NCI-H345 (cell line): ENCODE measurements at regions not wholly inside any gene's neighbourhood (a gene's known extent, or its start where the extent isn't known, plus 50 kb on each side); places are given as distances from the start of the nearest gene placed in this dataset.

Experiments
- DNase-seq: peaks from one replicate; lab custom pipeline; 2025; lab: John Stamatoyannopoulos, UW

DNA sequence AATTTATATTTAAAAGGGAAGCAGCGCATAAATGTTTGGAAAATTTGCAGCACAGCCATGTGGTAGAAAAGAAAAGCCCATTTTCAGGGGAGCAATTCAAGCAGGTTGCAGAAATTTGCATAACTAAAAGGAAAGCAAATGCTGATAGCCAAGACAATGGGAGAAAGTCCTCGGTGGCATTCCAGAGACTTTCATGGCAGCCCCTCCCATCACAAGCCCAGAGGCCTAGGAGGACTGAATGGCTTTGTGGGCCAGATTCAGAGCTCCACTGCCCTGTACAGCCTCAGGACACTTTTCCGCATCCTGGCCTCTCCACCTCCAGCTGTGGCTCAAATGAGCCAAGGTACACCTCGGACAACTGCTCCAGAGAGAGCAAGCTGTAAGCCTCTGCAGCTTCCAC is 462.9 kb downstream of the CDK5RAP2 start:
- no peak for DNase-seq

DNA sequence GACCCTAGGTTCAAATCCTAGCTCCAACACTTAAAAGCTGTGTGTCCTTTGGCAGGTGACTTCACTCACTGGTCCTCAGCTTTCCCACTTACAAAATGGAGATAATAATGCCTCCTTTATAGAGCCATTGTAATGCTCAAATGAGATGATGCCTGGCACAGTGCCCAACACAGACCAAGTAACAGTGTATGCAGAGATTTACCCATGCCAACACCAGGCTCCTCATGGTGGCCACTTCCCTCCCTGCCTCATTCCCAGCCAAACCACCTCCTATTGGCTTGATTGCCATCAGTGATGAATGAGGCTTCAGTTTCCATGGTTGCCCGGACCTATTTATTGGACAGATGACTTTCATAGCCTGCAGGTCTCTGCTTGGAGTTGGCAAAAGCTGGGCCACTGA is 469.4 kb downstream of the CDK5RAP2 start:
- DNase-seq, result peak; percentile 52

DNA sequence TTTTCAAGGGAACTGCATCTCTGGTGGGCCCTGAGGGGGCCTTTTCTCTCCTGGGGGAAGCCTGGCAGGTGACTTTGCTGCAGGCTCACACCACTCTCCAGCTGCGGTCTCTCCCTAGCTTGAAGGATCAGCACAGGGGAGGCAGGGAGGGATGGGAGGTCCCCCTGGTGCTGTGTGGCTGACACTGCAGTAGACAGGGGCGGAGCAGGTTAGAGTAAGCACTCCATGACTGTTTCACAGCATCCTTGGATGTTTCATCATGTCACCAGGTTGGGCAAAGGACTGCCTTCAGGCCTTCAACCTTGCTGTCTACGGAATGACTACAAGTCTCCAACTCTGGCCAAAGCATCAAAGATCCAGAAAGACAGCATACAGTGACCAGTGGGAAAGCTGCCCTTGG is 470.7 kb downstream of the CDK5RAP2 start:
- peak; percentile 49 for DNase-seq

DNA sequence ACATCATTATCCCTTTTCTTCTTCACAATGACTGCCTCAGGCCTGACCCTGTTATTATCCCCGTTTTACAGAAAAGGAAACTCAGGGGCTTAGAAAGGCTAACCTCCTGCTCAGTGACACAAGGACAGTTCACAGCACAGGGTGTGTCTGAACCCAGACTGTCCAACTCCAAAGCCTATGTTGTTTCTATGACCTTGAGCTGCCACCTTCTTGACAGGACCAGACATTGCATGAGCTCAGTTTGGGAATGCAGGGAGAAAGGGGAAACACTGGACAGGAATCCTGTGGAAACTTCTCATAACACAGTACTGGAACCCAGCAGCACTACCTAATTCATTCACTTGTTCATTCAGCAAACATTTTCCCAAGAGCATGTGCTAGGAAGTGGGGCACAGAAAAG is 472.8 kb downstream of the CDK5RAP2 start:
- DNase-seq, result no peak

DNA sequence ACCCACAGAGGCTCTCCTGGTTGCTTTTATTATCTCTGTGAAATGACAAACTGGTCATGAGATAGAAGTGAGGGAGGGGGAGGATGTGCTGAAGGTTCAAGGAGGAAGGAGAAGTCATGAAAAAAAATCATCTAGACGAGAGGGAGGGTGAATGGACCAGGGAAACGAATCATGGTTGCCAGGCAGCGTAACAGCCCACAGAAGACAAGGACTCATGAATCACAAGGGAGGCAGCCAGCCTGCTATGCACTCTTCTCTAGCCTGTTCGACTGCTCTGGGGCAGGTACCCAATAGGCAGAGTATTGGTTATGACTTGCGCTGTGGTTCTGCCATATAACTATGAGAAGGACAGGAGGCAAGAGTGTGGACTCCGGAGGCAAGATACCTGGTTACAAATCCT is 475.2 kb downstream of the CDK5RAP2 start:
- no peak for DNase-seq

DNA sequence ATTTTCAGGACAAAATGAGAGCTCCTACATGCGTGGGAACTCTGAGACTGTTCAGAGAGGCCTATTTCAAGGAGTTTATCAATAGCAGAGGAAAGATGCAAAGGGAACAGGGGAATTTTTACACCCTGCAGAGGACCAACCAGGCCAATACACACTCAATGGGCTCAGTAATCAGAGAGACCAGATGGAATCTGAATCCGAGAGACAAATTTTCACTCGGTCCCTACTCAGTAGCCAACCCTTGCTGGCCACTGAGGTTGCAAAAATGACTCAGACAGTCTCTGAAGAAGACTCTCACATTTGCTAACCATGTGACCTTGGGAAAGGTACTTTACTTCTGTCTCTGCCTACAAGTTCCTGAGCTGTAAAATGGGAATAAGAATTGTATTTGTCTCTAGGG is 479.4 kb downstream of the CDK5RAP2 start:
- DNase-seq, result no peak

DNA sequence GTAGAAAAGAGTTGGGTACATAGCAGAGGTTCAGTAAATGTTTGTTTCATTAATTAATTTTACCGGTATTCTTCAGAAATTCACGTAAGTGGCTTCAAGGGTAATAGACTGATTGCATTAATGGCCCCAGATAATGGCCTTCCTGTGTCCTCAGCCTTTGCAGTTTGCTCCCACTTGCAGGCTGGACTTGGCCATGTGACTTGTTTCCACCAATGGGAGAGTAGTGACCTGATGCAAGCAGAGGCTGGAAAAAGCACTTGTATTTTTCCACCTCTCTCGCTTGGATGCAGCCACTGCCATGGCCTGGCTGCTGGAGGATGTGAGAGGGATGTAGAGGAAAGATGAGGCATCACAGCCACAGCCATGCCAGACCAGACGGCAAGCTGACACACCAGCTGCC is 480.9 kb downstream of the CDK5RAP2 start:
- DNase-seq, result no peak

DNA sequence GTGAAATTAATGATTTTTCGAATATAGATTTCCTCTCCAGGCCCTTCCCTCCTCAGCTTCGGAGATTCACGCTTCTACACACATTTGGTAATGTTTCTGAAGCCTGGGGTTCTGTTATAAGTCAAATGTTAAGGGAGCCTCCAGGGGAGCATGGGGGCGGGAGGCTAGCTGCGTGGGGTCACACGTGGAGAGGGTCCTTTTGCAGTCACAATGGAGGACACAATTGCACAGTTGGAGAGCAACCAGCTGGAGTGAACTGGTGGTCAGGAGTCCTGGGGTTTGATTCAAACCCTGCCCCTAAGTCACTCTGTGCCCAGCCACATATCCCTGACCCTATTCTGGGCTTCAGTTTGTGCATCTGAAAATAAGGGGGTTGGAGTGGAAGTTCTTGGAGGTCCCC is 481.4 kb downstream of the CDK5RAP2 start:
- DNase-seq, result no peak

DNA sequence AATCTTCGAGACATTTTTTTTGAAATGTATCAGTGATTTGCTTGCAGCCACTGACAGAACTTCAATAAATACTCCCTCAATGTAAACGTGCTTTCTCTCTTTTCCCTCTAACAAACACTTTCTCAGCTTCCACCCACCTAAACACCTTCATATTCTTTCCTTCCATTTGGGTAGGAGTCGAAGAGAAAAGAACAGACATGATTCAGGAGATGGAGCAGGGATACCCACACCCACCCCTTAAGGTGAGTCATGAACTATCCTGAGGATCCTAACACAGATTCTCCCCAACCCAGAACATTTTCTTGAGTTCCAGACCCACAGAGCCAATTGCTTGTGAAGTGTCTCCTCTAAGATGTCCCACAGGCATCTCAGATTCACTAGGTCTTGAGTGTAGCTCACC is 488.8 kb downstream of the CDK5RAP2 start:
- no peak for DNase-seq

DNA sequence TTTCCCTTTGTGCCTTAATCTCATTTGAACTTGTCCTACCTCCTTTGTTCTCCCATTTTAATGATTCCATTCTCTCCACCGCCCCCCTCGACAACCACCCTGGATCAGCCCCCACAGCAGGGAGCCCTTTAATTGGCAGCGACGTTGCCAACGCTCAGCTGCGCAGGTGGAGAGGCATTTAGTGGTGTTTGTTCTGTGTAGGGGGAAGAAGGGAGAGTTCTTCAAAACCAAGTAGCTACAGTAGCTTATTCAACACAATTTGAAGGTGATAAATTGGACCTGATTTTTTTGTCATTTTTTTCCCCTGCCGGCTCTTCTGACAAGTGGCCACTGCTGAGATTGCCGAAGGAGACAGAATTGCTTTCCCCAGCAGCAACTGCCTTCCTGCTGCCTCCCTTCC is 499.1 kb downstream of the CDK5RAP2 start:
- DNase-seq, result peak; percentile 95

DNA sequence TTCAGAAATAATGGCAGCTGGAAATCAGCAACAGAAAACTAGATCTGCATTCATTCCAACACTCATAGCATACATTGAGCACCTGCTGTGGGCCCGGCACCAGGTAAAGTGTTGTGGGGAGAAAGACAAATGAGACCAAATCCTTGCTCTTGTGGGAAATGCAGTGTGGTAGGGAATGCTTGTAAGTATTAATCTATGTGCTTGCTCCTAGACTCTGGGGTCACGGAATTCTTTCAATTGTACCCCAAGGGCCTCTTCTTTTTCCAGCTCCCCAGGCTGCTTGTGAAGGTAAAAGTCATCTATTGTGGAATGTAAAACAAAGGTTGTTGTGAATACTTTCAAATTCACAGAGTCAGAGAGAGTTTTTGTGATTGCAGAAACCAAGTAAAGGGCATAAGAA is 501.9 kb downstream of the CDK5RAP2 start:
- no peak for DNase-seq

DNA sequence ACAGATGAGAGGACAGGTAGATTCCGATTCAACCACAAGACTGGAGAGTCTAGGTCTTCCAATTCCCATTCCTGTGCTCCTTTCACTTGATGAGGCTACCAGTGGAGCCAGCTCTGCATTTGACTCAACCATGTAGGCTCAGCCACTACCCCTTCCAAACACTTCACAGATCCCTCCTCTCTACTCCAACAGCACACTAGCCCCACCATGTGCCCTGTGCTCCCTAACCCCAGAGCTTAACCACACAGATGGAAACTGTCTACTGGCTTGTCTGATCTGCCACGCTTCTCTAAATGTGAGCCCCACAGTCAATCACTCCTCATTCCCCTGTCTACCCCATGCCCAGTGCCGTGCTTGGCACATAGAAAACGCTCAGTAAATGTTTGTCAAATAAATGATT is 508.2 kb downstream of the CDK5RAP2 start:
- DNase-seq, result no peak

DNA sequence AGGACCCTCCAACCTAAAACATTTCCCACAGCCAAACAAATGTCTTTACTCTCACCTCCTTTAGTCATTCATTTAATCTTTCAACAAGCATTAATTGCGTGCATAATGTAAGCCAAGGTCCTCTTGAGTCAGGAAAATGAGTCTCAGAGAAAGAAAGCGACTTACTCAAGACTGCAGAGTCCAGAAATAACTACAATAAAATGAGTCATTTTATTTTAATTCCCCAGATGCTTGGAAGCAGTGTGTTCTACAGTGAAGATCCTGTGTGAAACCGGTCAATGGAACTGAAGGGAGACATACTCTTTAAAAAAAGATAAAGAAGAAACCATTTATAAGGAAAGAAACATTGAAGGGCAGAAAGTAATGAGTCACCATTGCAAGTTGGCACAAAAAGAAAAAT is 513.7 kb downstream of the CDK5RAP2 start:
- DNase-seq, result no peak

DNA sequence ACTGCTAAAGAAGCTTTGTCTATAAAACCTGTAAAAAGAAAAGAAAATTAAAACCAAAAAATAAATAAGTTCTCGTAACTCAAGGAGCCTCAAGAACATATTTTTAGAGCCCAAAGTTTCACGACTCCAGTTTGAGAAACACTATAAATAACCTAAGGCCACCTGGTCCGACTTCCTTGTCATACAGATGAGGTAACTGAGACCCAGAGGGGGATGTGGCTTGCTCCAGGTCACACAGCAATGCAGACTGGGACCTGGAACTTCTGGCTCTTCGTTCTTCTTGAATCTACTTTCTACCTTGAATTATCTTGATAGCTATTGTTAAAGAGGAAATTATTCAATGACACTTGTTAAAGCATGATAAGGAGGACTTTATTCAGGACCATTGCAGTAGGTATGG is 514.8 kb downstream of the CDK5RAP2 start:
- no peak for DNase-seq

DNA sequence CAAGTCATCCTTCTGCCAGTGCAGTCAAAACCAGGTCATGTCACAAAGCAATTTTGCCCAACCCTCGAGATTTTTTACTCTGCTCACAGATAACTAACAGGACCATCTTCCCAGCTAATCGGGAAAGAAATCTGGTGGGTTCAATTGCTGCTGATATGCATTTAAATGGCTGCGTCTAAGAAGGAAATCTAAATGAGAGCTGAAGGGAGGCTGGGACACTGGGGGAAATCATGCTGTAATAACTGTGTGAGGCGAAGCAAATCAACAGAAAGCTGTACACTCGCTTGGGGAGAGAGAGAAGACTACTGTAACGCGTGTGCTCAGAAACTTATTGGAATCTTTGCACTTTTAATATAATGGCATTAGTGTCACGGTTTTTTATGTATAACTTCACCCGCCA is 535.0 kb downstream of the CDK5RAP2 start:
- DNase-seq, result no peak

DNA sequence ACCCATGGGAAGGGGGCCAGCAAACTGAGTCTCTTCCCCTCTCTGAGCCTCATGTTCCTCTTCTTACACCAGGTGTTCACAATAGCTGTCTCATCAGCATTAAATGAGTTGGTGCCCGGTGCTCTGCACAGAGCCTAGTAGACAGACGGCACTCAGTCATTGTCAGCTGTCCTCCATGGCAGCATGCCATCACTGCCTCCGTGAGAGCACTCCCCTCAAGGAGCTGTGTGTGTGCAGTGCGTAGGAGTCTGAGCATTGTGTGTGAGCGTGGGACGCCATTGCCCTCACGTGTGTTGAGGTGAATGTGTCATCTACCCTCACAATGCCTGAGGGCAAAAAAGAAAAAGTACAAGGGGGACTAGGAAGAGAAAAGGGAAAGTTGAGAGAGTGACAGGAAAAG is 536.5 kb downstream of the CDK5RAP2 start:
- DNase-seq, result peak; percentile 28

DNA sequence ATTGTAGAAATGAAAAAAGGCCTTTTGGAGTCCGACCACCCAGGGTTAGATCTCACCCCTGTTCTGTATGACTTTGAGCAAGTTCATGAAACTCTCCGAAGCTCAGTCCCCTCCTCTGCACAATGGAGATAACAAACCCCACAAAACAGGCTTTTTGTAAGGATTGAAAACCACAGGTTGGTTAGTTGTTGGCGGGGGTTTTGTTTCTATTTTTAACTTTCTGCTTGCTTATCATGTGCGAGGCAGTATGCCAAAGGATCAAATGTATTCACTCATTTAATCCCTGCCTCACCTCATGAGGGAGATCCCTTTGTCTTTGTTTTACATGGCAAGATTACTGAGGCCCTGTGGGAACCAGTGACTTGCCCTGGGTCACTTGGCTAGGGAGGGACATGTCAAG is 539.1 kb downstream of the CDK5RAP2 start:
- DNase-seq, result no peak

DNA sequence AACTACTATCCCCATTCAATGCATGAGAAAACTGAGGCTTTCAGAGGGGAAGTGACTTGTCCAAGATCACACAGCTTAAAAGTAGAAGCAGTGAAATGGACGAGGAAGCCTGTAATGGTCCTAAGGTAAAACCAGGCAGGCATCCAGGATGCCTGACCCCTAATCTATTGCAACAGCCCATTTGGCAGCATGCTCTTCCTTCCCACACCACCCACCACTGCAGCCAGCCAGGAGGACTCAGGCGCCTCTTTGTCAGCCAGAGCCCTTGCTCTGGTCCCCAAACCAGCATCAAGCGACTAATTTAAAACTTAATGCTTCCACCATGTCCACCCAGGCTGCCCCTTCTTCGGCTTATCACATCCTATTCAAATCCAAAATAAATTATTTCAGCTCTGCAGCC is 541.6 kb downstream of the CDK5RAP2 start:
- no peak for DNase-seq

DNA sequence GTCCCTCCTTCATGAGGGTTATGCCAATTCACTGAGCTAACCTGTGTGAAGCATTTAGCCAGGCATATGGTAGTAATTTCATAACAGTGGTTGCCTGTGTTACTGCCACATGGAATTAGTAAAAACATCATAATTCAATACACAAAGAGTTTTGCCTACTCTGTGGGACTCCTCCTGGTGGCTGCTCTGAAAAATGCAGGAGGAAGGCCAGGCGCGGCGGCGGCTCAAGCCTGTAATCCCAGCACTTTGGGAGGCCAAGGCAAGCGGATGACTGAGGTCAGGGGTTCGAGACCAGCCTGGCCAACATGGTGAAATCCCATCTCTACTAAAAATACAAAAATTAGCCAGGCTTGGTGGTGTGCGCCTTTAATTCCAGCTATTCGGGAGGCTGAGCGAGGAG is 547.3 kb downstream of the CDK5RAP2 start:
- no peak for DNase-seq

DNA sequence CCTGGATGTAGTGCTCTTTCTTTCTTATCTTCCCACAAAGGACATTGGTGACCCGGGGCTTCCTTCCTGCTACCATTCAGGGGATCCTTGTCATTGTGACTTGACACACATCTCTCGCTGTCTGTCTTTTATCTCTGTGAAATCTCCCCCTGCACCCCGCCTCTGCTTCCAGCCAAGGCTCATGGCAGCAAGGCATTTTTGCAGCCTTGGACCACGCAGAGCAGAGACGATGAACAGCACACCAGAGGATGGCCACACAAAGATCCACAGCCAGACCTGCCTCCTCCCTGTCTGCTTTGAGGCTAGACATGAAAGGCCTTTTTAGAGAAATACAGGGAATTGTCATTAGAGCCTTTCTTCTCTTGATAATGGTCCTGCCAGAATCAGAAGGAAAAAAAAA is 549.1 kb downstream of the CDK5RAP2 start:
- DNase-seq, result no peak

DNA sequence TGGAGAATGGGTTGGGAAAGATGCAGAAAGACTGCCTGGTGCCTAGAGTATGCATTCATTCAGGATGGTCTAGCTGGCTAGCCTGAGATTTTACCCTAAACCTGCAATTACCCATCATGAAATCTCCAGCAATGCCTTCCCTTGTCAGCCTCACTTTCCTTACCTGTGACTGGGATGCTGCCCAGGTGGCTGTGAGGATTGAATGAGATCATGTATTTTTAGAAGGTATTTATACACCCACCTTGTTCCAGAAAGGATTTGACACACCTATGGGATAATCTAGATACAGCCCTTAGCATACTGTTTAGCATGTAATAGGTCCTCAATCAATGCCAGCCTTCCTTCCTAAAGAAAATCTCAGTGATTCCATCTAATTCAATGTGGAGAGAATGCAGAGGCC is 561.4 kb downstream of the CDK5RAP2 start:
- DNase-seq, result no peak

DNA sequence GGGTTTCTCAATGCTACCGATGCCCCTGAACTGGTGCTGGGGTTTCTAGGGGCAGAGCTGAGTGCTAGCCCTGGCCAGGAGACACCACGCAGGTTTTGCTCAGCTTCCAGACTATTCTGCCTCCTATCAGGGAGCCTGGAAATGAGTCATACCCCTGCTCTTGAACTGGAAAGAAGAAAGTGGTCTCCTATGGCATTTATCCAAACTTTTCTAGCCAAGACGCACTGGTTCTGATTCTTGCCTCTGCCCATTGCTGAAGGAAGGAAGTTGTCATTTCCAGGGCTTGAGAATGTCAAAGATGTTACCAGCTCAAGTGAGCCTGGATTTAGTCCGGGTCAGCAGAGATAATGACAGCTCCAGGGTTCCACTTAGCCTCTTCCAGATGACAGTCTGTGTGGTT is 561.9 kb downstream of the CDK5RAP2 start:
- no peak for DNase-seq

DNA sequence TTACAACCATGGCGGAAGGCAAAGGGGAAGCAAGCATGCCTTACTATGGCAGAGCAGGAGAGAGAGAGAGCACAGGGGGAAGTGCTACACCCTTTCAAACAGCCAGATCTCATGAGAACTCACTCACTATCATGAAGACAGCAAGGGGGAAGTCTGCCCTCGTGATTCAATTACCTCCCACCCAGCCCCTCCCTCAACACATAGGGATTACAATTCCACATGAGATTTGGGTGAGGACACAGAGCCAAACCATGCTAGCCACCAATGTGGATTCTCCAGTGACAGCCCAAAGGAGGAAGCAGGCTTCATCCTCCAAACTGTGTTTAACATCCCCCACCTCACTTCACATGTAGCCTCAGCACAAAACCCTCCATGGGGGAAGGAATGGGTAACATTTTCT is 563.7 kb downstream of the CDK5RAP2 start:
- DNase-seq, result no peak

DNA sequence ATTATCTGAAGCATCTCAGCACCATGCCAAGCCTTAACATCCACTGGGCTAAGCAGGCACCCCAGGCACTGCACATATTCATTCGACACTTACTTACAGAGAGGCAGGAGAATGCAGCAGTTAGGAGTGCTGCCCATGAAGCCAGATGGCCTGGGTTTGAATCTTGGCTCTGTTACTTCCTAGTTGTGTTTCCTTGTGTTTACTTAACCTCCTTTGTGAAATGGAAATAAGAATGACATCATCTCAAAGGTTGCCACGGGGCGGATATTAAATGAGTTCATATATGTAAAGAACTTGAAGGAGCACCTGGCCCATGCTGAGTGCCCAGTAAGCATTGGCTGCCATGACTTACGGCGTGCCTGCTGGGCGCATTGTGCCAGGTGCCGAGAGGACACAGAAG is 565.2 kb downstream of the CDK5RAP2 start:
- no peak for DNase-seq

DNA sequence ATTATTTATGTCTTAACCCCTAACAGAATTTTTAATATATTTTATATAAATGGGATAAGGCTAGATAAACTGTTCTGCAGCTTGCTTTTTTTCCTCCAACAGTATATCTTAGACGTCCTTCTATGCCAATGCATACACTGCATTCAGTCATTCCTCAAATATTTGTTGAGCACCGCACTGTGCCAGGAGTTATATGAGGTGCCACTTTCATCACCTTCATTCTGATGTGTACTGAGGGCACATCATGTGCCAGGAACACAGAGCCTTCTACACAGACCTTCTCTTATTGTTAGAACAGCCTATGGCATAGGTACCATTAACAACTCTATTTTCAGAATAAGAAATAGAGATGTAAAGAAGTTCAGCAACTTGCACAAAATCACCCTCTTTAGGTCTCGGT is 570.1 kb downstream of the CDK5RAP2 start:
- DNase-seq, result no peak
